ENCODE measurements at regions not wholly inside any gene's neighbourhood (a gene's known extent, or its start where the extent isn't known, plus 50 kb on each side); places are given as distances from the start of the nearest gene placed in this dataset.

GRCh38 chr5:173829826-173830225 lies 58.3 kb upstream of the CPEB4 start:
- no peak for DNase-seq (ENCODE audit: low read depth, low spot score)

GRCh38 chr5:173830421-173830820 lies 57.7 kb upstream of the CPEB4 start:
- no peak for DNase-seq (ENCODE audit: low read depth, low spot score)

GRCh38 chr5:173831196-173831914 lies 56.8 kb upstream of the CPEB4 start:
- no peak for DNase-seq (ENCODE audit: low read depth, low spot score)

- DNase-seq (ENCODE audit: low read depth, low spot score) = no peak
These were observed 55.8 kb upstream of the CPEB4 start for GRCh38 chr5:173832386-173832785.

- no peak for DNase-seq (ENCODE audit: low read depth, low spot score)
These were observed 54.8 kb upstream of the CPEB4 start for GRCh38 chr5:173833196-173833985.

- no peak for DNase-seq (ENCODE audit: low read depth, low spot score)
These were observed 53.9 kb upstream of the CPEB4 start for GRCh38 chr5:173834071-173834771.

- no peak for DNase-seq (ENCODE audit: low read depth, low spot score)
These were observed 53.0 kb upstream of the CPEB4 start for GRCh38 chr5:173835131-173835530.

GRCh38 chr5:173835661-173836060 lies 52.5 kb upstream of the CPEB4 start:
- DNase-seq (ENCODE audit: low read depth, low spot score) = no peak

- no peak for DNase-seq (ENCODE audit: low read depth, low spot score)
These were observed 50.5 kb upstream of the CPEB4 start for GRCh38 chr5:173837654-173838053.

All from activated naive CD8-positive, alpha-beta T cell treated with anti-CD3 and anti-CD28 coated beads, Interleukin-2, amount 50 U/mL, for 16 hours (primary cell).